NOMO-1 (cell line): ENCODE measurements at regions not wholly inside any gene's neighbourhood (a gene's known extent, or its start where the extent isn't known, plus 50 kb on each side); places are given as distances from the start of the nearest gene placed in this dataset.
A peak's percentile ranks its signal among the peaks of the same experiment; 100 is the strongest.
"Not testable (repeated sequence)": the region's sequence is repeated elsewhere in the genome, so short reads cannot be mapped to it uniquely, and the experiment has no call there.

ENCODE experiments used
- DNase-seq, 2 experiments: peaks; one replicate each; lab custom pipeline; 2025; ENCODE audit not compliant: unreplicated experiment in 2 of 2; lab: John Stamatoyannopoulos, UW

DNA sequence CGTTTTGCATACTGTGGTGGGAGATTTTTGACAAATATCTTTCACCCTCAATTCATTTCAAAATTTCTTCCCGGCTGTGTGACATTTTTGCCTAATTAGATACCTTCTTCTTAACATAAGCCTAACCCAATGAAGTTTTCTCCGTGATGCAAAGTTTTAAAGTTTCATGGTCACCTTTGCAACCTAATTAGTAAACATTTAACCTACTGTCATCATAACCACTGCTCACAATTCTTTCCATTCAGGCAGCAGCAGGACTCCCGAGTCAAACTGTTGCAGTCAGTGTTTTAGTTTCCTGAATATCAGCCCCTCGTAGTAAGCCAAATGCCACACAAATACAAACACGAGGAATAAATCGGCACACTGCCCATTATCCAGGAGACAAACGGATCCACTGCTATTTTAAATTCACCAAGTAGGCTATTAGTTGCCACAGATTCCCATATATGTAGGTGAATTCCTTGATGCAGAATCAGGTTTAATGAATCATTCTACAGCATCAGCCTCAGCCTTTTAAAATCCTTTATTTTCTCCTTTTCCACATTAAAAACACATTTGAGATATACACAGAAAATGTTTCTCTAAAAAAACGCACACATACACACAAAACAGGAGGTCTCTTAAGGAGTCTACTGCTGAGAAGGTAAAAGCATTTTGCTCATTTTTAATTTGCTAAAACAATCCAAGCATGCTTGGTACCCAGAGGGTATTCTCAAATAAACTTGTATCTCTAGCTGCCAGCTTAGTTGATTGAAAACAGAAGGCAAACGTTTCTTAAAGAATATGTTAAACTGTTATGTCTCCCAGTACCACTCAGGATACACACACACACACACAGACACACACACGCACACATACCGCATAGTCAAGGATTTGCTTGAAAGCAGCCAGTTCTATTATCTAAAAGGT, 106.5 kb upstream of the KCTD1 start:
- no peak for DNase-seq

DNA sequence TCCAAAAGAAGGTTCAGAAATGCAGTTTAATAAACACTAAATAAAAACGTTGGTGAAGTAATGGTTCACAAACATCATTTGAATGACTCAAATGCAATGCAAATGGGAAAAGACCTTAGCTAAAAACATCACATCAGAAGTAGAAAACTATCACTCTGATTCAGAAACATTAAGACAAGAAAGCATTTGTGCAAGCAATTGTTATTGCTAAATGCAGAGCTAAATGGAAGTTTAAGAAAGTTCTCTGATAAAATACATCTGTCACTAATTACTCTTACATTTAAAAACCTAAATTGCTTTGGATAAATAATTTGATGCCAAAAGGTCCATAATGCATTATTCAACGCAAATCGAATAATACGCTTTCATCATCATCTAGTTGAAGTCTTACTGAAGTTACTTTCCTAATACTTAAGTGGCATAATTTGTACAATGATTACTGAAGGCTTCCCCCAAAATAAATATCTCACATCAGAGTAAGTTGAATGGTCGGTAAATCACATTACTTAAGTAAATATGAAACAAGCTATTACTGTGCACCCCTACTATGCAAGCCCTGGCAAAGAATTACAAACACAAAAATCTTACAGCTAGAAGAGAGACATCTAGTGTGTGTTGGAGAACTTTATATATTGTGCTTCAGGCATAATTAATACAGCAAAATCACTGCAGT, 105.7 kb upstream of the KCTD1 start:
- no peak for DNase-seq

DNA sequence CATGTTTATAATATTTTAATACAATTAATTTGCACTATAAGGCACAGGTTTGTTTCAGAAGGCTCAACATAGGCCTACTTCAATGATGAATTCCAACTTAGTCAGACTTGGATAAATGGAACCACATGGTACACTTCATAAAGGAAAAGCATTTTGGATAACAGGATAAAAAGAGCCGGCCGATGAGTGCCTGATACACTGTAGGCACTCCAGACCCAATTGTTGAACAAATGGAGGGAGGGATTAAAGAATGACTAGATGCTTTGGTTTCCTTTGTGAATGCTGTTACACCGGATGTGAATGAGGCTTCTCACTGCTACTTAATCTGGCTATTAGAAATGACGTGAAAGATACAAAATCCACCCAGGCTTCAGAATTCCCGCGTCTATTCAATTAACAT, 104.1 kb upstream of the KCTD1 start:
- no peak for DNase-seq

DNA sequence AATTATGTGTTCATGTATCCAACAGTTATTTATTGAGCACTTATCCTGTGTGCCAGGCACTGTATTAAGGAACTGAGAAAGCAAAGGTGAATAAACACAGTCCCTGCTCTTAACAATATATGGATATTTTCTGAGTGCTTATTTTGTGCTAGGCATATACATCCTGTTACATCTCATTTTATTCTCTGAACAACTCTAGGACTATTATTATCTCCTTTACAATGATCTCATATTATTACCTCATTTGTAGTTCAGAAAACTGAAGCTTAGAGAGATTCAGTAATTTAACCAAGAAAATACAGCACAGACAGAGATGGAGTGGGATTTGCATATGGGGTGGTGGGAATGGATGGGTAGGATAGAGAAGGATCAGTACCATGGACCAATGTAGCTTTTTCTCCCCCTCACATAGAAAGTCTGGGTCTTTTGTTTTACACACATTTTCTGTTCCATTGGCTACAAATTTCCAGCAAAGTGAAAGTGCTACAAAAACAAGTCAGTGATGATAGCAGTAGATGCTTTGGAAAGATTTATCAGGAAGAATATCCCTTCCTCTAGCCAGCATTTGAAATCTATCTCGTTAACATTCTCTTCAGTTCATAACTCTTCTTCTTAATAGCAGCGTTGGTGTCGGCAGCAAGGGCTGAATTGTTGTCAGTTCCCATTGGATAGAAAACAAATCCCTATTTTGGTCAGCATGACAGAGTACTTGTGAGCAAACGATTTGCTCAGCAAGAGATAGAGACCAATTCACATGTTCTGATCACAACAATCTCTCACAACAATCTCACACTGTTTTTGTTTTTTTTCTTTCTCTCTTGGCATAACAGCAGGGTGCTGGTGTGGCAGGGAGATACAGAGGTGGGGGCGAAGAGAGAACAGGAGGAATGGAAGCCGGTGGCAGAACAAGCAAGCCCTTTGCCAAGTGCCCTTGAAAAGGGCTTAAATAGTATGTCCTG, 102.2 kb upstream of the KCTD1 start:
- no peak for DNase-seq

DNA sequence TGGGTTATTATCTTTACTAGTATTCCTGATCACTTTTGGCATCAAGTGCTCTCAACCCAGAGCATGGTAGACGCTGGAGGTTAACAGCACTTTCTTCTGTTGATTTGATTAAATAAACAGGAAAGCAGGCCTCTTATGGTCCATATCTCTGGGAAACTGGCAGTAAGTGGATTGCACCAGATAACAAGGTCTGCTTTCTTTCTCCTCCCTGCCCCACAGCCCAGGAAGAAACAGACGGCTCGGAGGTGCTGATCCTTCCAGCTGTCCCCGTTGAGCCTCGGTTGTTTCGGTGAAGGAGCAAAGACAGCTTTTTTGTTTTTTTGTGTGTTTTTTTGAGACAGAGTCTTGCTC, 100.8 kb upstream of the KCTD1 start:
- no peak for DNase-seq

DNA sequence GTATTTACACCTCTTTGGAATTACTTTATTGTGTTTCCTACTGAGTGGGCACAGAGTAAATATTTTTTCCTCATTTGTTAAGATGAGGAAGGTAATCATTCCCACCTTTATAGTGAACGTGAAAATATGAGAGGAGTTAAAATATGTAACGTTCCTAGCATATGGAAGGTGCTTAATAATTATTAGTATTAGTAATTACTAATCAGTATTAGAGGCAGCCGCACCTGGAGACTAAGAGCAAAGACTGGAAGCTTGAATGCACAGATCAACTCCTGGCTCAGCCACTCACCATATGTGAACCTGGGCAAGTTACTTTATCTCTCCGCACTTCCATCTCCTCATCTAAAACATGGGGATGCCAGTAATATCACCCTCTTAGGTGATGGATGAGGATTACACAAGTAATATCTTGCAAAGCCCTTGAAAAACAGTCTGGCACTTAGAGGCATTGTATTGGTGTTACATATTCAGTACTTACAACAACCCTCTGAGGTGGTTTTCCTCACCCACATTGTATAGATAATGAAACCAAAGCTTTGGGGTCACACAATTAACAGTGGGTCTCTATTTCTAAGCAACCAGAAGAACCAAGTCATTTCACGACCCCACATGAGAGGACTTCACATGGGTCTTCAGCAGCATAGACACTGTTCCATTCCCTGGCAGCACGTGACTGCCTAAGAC, 100.3 kb upstream of the KCTD1 start:
- no peak for DNase-seq

DNA sequence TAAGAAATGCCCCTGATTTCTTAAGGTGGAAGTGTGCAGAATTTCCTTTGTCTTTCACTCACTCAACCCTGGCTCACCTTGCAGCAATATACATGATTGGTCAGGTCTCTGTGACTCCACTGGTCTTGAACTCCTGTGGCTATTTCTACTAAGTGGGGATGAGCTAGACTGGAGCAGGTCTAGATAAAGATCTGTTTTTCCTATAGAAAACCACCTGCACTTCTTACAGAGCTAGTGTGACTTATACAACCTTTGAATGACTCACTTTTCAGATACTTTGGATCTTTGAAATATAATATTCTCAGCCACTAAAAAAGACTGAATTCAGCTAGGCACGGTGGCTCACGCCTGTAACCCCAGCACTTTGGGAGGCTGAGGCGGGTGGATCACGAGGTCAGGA, 98.5 kb upstream of the KCTD1 start:
- DNase-seq: no peak

DNA sequence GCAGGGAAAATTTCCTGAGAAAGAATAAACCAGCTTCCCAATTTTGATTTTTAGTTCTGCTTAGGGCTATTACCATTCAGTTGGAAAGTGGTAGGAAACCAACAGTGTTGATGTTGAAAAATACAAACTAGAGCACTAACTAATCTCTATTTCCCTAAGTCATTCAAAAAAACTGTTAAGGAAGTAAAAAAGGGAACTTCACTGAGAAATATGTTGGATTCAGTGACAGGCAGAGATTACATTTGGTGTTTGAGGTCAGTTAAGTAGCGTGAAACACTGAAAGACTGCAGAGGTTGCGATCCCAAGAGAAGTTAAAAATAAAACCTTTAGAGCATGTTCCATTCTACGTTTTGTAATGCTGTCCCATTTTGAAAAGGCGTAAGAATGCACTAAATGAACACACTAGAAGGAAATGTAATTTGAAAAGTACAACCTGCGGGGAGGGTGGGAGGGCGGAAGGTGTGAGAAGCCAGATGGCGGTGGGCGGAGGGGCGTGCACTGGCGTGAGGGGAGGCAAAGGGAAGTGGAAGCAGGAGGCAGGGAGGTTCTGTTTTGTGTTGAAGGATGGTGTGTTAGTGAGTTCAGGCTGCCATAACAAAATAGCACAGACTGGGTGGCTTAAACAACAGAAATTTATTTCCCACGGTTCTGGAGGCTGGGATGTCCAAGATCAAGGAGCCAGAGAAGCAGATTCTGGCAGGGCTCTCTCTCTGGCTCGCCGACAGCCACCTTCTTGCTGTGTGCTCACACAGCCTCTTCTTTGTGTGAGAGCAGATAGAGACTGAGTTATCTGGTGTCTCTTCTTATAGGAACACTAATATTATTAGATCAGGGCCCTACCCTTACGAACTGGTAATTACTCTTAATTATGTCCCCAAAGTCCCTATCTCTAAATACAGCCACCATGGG, 94.3 kb upstream of the KCTD1 start:
- peak; percentile 48 to 93 for DNase-seq

DNA sequence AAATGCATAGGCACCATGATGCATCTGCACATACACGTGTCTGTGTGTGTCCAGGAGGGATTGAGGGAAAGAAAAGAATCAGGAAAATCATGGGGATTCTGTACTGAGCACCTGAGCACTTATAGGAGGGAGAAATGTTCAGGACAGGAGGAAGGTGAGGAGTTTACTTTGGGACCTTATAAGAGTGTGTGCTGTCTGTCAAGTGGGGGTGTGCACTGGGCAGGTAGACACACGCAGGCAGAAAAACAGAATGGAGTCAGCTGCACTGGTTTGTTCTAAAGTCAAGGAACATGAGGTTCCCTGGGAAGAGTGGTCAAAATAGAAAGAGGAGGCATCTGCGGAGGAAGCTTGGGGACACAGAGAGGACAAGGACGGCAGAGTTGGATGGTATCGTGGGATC, 92.2 kb upstream of the KCTD1 start:
- no peak for DNase-seq

DNA sequence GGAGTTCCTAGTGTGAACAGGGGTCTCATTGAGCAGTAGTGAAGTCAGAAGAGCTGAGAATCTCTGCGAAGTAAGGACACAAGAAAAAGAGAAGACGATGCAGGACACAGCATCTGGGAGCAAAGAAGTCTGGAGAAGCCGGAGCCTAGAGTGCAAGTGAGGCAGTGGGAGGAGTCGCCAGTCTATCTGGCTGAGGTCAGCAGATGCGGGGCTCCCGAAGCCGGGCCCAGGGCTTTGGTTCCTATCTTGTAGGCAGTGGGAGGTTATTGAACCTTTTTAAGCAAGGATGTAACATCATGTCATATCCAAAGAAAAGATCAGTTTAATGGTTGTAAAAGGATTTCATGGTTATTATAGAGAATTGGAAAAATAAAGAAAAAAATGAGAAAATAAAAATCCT, 90.8 kb upstream of the KCTD1 start:
- DNase-seq: no peak

DNA sequence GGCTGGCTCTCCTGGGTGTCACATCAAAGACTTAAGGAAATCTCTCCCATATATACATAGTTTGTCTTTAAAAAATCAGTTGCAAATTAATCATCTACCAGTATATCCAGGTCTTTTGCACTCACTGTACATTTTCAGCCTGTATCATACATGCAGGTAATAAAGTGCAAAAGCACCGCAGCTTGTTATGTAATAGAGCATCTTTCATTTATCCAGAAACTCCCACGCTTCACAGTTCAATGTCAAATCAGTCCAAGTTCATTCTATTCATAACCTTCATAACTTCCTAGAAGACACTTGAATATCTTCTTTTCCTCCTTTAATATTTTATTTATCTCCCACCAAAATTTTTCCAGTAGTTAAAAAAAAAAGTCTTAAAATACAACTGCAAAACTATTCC, 89.6 kb upstream of the KCTD1 start:
- DNase-seq: no peak

DNA sequence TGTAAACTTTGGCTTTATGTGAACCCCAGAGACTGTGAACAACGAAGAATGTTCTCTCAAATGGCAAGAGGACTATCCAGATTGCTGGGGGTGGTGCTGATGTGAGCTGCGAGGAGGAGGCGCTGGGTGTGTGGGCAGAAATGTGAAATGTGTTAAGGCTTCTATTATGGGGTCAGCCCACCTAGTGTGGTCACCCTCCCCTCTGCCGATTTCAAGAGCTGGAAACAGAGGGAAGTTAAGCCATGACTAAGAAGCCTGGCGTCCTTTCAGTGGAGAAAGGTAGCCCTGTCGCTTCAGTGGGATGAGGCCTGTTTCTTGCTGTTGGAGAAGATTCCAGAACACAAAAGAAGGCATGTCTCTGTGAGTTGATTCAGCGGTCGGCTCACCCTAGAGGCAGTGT, 89.0 kb upstream of the KCTD1 start:
- no peak for DNase-seq

DNA sequence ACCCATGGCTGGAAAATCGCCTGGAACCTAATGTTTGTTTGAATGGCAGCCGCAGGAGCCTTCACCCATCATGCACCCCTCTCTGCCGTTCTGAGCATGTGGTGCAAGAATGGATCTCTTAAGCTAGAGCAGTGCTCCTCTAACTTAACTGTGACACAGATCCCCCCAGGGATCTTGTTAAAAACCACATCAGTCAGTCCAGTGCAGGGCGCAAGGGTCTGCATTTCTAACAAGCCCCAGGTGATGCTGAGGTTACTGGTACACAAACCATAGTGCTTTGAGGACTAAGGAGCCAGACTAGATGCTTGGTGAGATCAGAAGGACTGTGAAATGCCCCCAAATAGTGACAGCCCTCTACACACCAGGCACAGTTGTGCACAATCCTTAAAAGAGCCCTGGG, 87.1 kb upstream of the KCTD1 start:
- DNase-seq: no peak

DNA sequence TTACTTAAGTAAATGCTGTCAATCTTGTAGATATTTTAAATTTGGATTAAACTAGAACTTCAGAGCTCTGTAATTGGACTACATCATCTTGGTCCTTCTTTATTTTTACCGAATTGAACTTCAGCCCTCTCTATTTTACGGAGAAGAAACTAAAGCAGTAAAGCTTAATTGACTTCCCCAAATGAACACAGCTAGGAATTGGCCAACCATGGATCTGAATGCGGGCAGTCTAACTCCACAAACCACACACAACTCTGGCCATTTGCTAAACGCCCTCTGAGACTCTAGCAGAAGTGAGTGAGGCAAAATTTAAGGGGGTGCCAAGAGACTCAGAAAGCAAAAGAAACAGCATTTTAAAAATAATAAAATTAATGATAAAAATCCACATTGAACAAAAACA, 86.3 kb upstream of the KCTD1 start:
- DNase-seq: peak; percentile 84 to 92

DNA sequence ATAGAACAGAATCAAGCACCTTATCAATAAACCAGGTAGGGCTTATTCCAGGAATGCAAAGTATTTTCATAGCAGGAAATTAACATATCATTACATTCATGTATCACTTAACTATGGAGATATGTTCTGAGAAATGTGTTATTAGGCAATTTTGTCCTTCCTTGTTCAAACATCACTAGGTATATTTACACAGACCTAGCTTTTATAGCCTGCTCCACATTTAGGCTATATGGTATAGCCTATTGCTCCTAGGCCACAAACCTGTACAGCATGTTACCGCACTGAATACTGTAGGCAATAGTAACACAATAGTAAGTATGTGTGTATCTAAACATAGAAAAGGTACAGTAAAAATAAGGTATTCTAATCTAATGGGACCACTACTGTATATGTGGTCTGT, 82.8 kb upstream of the KCTD1 start:
- DNase-seq: no peak

DNA sequence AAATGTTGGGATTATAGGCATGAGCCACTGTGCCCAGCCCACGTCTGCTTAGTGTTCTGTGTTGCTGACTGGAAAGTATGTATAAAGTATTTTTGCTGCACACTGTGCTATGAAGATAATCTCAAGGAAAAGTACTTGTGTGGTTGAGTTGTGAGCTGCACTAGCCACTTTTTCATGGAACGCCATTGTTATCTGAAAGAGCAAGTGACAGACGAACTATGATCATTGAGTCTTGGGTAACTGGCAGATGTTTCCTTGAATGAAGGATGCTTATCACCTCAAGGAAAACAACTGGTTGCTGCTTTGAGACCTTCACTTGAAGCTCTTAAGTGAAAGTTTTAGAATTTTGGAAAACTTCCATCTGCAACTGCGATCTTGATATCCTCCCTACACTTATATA, 82.2 kb upstream of the KCTD1 start:
- no peak for DNase-seq

DNA sequence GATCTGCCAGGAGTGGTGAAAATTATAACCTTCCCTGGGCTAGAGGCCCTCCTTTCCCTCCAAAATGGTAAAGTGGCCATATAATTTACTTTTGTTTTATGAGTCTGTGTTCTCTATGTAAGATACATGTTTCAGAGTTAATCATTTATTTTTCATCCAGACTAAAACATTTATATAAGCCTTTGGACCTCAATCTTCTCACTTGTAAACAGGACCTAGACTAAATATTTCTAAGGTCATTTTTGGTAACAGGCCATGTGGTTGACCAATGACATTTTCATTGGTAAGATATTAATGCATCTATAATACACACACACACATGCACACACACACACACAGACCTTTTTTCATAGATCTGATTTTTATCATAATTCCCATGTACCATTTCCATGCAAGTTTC, 79.7 kb upstream of the KCTD1 start:
- DNase-seq: no peak

DNA sequence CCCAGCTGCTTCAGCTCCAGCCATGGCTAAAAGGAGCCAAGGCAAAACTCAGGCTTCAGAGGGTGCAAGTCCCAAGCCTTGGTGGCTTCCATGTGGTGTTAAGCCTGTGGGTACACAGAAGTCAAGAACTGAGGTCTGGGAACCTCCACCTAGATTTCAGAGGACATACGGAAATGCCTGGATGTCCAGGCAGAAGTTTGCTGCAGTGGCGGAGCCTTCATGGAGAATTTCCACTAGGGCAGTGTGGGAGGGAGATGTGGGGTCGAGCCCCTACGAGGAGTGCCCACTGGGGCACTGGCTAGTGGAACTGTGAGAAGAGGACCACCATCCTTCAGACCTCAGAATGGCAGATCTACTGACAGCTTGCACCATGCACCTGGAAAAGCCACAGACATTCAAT, 76.1 kb upstream of the KCTD1 start:
- DNase-seq: no peak

DNA sequence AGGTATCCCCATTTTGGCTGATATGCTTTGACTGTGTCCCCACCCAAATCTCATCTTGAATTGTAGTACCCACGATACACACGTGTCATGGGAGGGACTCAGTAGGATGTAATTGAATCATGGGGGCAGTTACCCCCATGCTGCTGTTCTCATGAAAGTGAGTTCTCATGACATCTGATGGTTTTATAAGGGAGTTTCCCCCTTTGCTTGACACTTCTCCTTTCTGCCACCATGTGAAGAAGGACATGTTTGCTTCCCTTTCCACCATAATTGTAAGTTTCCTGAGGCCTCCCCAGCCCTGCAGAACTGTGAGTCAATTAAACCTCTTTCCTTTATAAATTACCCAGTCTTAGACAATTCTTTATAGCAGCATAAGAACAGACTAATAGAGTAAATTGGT, 75.0 kb upstream of the KCTD1 start:
- not testable (repeated sequence) for DNase-seq
